ENCODE measurements at regions not wholly inside any gene's neighbourhood (a gene's known extent, or its start where the extent isn't known, plus 50 kb on each side); places are given as distances from the start of the nearest gene placed in this dataset.

DNA sequence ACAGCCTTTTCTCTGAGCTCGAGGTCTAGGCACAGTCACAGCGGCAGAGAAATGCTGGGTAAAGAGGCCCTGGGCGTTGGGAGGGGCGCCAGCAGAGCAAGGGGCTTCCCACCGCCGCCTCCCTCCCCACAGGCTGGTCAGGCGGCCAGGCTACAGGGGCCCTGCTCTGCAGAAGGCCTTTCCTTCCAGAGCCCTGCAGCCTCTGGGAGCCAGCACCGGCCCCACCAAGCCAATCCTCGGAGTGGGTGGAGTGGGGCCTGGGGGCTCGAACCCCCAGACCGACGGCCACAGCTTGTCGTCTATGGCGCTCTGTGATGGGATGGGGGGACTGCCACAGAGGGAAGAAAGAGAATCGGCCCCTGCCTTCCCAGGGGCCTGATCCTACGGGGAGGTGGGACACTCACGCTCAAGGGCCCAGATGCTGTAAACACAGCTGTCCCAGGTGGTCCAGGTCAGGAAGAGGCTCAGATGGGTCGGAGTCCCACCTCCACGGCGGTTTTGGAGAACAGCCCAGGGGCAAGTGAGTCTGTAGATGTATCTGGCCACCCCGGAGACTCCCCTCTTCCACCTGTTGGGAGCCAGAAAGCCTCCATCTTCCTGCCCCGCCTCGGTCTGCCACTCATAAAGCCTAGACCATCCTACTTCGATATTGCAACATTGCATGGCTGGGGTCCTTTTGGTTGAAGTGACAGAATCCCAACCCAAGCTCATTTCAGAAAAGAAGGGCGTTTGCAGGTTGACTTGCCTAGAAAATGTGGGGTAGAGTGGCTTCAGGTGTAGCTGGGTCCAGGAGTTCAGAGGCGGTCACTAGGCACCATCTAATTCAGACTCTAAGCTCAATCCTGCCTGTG, 95.6 kb downstream of the SIK1 start:
- H3K27ac ChIP-seq = no peak overlapping the region
- no peak for TF ChIP-seq ZFX (IDR thresholded peaks at IDR 0.05)
- TF ChIP-seq, protein P1, sequence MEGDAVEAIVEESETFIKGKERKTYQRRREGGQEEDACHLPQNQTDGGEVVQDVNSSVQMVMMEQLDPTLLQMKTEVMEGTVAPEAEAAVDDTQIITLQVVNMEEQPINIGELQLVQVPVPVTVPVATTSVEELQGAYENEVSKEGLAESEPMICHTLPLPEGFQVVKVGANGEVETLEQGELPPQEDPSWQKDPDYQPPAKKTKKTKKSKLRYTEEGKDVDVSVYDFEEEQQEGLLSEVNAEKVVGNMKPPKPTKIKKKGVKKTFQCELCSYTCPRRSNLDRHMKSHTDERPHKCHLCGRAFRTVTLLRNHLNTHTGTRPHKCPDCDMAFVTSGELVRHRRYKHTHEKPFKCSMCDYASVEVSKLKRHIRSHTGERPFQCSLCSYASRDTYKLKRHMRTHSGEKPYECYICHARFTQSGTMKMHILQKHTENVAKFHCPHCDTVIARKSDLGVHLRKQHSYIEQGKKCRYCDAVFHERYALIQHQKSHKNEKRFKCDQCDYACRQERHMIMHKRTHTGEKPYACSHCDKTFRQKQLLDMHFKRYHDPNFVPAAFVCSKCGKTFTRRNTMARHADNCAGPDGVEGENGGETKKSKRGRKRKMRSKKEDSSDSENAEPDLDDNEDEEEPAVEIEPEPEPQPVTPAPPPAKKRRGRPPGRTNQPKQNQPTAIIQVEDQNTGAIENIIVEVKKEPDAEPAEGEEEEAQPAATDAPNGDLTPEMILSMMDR (conservative IDR thresholded peaks at IDR 0.05) = no peak

DNA sequence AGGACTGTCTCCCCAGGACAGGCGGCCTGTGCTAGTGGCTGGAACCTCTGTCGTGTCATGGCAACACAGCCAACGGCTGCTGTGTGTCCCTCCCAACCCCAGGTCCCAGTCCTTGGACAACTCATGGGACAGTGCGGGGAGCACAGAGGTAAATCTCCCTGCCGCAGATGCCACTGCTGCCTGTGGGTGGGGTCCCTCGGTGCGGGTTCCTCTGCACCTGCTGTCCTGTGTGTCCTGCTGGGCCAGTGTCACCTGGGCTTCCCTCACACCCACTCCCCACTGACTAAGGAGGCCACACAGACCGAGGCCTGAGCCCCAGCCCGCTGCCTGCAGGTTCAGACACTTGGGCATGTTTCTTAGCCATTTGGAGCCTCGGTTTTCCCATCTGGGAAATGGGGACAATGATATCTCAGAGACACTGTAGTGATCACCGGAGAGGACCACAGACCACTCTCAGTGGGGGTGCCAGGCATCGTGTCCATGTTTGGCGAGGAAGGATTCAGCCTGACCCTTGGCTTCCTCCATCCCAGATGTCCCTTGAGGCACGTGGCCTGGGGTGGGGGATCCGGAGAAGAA, 96.5 kb downstream of the SIK1 start:
- H3K27ac ChIP-seq = no peak overlapping the region
- TF ChIP-seq ZFX (IDR thresholded peaks at IDR 0.05) = no peak
- TF ChIP-seq, protein P1 (conservative IDR thresholded peaks at IDR 0.05) = no peak

DNA sequence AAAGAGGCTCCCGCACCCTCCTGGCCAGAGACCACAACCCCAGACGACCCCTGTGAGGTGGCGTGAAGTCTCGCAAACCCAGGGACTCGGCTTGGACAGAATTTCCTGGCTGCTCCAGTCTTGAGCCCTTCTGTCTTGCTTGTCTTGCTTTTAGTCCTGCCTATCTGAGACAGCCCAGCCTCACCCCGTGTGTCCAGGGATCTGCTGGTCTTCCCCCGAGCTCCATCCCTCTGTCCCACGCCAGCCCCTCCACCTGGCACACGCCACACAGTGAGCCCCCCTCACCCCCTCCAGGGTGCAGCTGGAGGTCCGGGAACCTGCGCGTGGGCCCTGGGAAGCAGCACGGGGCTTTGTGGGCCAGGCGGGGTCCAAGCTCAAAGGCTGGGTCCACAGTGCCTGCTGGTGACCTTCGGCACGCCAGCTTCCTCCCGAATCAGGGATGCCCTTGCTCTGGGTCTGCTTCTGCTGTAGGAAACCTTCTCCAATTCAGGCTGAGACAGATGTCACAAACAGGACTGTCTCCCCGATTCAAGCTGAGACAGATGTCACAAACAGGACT, 97.1 kb downstream of the SIK1 start:
- TF ChIP-seq, protein P1 (conservative IDR thresholded peaks at IDR 0.05) = no peak
- no peak for TF ChIP-seq ZFX (IDR thresholded peaks at IDR 0.05)
- no peak overlapping the region for H3K27ac ChIP-seq

DNA sequence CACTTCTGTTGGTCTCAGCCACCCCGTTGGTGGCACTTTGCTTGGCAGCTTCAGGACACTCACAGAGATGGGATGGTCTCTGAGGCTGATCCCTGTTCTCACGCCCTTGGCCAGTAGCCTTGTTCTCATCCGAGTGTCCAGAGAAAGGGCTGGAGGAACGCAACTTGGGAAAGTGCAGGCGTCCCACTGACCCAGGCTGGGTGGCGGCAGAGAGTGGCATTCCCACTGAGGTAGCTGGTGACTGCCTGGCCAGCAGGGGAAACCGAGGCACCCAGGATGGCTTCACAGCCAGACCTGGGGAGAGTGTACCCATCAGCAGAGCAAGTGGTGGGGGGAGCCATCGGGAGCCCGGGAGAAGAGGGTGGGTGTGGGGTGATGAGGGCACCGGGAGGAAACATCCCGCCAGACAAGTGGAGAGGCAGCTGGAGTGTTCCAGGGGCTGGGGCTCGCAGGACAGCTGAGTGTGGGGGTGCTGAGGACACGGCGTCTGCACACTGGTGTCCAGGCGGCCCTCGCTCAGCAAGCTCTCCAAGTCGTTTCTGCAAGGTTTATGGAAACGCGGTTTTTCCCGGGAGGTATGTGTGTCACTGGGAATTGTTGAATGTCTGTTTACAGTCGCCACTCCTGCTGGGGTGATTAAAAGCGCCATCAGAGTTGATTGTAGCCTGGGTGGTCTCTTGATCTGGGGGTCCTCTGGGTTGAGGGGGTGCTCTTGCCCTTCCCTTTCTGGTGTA, 97.8 kb downstream of the SIK1 start:
- no peak overlapping the region for H3K27ac ChIP-seq
- TF ChIP-seq, protein P1 (conservative IDR thresholded peaks at IDR 0.05) = no peak
- TF ChIP-seq ZFX (IDR thresholded peaks at IDR 0.05) = no peak

DNA sequence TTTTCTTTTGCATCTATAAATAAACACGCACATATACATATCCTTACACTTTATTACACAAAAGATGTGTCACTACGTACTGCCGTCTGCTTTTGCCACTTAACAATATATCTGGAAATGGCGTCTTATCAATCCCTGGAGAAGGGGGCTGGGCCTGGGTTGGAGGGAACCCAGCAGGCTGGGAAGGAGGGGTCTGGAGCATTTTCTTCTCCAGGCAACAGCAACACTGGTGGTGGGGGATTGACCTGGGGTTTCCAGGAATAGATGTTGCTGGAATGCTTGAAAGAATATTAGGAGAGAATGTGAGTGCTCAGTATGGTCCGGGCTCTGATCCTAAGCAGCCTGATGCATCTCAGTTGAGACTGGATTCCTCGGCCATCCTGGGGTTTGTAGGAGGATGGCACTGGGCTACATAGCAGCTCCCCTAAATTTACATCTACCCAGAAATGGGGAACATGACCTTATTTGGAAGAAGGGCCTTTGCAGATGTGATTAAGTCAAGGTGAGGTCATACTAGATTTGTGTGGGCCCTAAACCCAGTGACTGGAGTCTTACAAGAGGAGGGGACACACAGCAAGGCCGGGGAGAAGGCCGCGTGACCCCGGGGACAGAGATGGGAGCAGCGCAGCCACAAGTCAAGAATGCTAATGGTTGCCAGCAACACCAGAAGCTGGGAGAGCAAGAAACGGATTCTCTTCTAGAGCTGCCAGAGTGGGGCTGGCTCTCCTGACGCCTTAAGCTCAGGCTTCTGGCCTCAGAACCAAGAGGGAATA, 98.6 kb downstream of the SIK1 start:
- no peak overlapping the region for H3K27ac ChIP-seq

DNA sequence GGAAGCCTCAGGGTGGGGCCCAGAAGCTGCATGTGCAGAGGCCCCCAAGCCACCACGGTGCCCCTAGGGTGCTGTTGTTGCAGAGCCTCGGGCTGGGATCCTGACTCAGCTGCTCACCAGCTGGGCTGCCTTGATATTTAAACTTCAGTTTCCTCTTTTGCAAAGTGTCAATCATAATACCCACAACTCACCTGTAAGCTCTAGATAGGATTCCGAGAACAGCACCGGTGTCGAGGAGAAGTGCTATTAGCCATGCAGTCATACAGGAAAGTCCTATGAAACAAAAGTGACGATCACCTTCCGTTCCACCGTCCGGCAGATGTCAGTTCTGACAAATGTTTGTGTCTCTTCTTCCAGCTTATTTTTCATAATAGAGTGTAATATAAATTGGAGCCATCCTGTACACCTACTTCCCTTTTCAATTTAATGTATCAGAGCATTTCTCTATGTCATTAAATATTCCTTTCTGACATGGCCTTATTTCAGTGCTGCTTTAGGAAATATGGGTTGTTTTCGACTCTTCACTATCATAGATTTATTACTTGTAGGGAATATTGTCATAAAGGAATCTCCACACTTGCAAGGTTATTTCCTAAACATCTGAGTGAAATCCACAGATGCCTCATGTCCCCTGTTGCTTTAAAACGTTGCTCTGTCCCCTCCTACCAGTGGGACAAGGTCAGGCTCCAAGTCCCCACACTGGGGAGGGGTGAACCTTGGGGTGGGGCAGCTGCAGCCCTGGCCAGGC, 100.8 kb downstream of the SIK1 start:
- no peak overlapping the region for H3K27ac ChIP-seq

More for the DNA sequence above, 98.6 kb downstream of the SIK1 start:
- TF ChIP-seq, protein P1 (conservative IDR thresholded peaks at IDR 0.05) = no peak
- no peak for TF ChIP-seq ZFX (IDR thresholded peaks at IDR 0.05)

More for the DNA sequence above, 100.8 kb downstream of the SIK1 start:
- TF ChIP-seq, protein P1 (conservative IDR thresholded peaks at IDR 0.05) = no peak
- TF ChIP-seq ZFX (IDR thresholded peaks at IDR 0.05) = no peak

Measured in C4-2B (cell line).